H1 (cell line): ENCODE measurements at regions not wholly inside any gene's neighbourhood (a gene's known extent, or its start where the extent isn't known, plus 50 kb on each side); places are given as distances from the start of the nearest gene placed in this dataset.

Source experiments
- CTCF ChIA-PET: fragments of 300-600 bp; sonication (Branson Sonifier 250); formaldehyde crosslinking; loops from one replicate; lab custom pipeline; 2021; ENCODE audit not compliant: partially characterized antibody; lab: Charles Lee
- POLR2A ChIA-PET: fragments of 300-600 bp; sonication (Branson Sonifier 250); formaldehyde crosslinking; loops from one replicate; lab custom pipeline; 2021; ENCODE audit warnings: inconsistent platforms; ENCODE audit not compliant: partially characterized antibody; lab: Charles Lee
- DNase-seq, 2 experiments: peaks; one replicate each; pipeline versions ENCODE4 v3.0.0 to v3.0.0-alpha.2; 2010 to 2022; ENCODE audit warnings: low spot score in 2 of 2, low read depth in 1 of 2, mixed read lengths in 1 of 2
- FAIRE-seq: peaks from 2 replicates; lab custom pipeline; 2011; peaks lifted over from hg19 to GRCh38; lab: Jason Lieb, UNC
- H2AFZ ChIP-seq: 2 replicates; pipeline ENCODE4 v1.8.1; 2012; ENCODE audit warnings: low read length, inconsistent platforms
- H2AK5ac ChIP-seq: 2 replicates; pipeline ENCODE4 v1.6.1; 2013; ENCODE audit warnings: low read depth, low read length
- H2BK120ac ChIP-seq: replicated peaks from 2 replicates; pipeline ENCODE3; 2013; ENCODE audit warnings: low read depth, low read length, inconsistent platforms
- H2BK12ac ChIP-seq: 2 replicates; pipeline ENCODE4 v1.6.1; 2013; ENCODE audit warnings: low read depth, low read length
- H2BK15ac ChIP-seq: 2 replicates; pipeline ENCODE4 v1.6.1; 2013; ENCODE audit warnings: low read length
- H2BK20ac ChIP-seq: 2 replicates; pipeline ENCODE4 v1.6.1; 2013; ENCODE audit warnings: low read length
- H2BK5ac ChIP-seq: 2 replicates; pipeline ENCODE4 v1.6.1; 2013; ENCODE audit warnings: low read depth, low read length
- H3K14ac ChIP-seq: 2 replicates; pipeline ENCODE4 v1.6.1; 2013; ENCODE audit warnings: inconsistent platforms; ENCODE audit not compliant: insufficient read length
- H3K18ac ChIP-seq: 2 replicates; pipeline ENCODE4 v1.6.1; 2013; ENCODE audit warnings: low read length; ENCODE audit errors: extremely low read depth
- H3K23ac ChIP-seq: 2 replicates; pipeline ENCODE4 v1.6.1; 2013; ENCODE audit warnings: inconsistent platforms; ENCODE audit not compliant: insufficient read length
- H3K23me2 ChIP-seq: 2 replicates; pipeline ENCODE4 v1.6.1; 2013; ENCODE audit warnings: low read depth, low read length
- H3K27ac ChIP-seq: 2 replicates; pipeline ENCODE4 v1.6.1; 2011; ENCODE audit warnings: low read depth, low read length, inconsistent platforms
- H3K27me3 ChIP-seq, 4 experiments: replicated peaks in 1 of 4; 1 replicate in 1 of 4; 2 replicates in 3 of 4; pipeline versions ENCODE4 v1.6.1 to v1.8.1; 2011 to 2013; ENCODE audit warnings: low read length in 3 of 4, mild to moderate bottlenecking in 3 of 4, inconsistent platforms in 2 of 4, mixed read lengths in 2 of 4, moderate library complexity in 1 of 4; ENCODE audit not compliant: control insufficient read depth in 3 of 4, insufficient read depth in 3 of 4; ENCODE audit errors: extremely low read depth in 1 of 4
- H3K36me3 ChIP-seq, 4 experiments: 2 replicates each; pipeline versions ENCODE4 v1.6.1 to v1.8.1; 2011 to 2013; ENCODE audit warnings: mild to moderate bottlenecking in 4 of 4, low read length in 3 of 4, moderate library complexity in 2 of 4, control low read depth in 1 of 4, inconsistent platforms in 1 of 4; ENCODE audit not compliant: insufficient read depth in 4 of 4, control insufficient read depth in 2 of 4
- H3K4ac ChIP-seq: replicated peaks from 2 replicates; pipeline ENCODE3; 2013; ENCODE audit warnings: low read length, low read depth, mixed read lengths, inconsistent platforms; ENCODE audit not compliant: insufficient read length
- H3K4me1 ChIP-seq, 4 experiments: replicated peaks in 1 of 4; 1 replicate in 1 of 4; 2 replicates in 3 of 4; pipeline versions ENCODE4 v1.6.1 to v1.8.1; 2011 to 2013; ENCODE audit warnings: low read length in 3 of 4, inconsistent platforms in 2 of 4, mixed read lengths in 1 of 4; ENCODE audit not compliant: insufficient read depth in 4 of 4, control insufficient read depth in 3 of 4
- H3K4me2 ChIP-seq, 2 experiments: 2 replicates each; pipeline versions ENCODE4 v1.6.1 to v1.8.1; 2011 to 2013; ENCODE audit warnings: low read depth in 2 of 2, low read length in 2 of 2, control low read depth in 1 of 2, inconsistent platforms in 1 of 2, mild to moderate bottlenecking in 1 of 2; ENCODE audit not compliant: insufficient read depth in 1 of 2
- H3K4me3 ChIP-seq, 4 experiments: fragments of 200-600, 300-600 bp in 1 of 4; sonication (generic), shearing (Covaris generic), sonication (Bioruptor Twin) in 1 of 4; 2 replicates each; pipeline versions ENCODE4 v1.5.1 to v1.8.1; 2011 to 2016; ENCODE audit warnings: low read length in 4 of 4, low read depth in 3 of 4, control low read depth in 2 of 4, inconsistent platforms in 2 of 4, mild to moderate bottlenecking in 2 of 4, mixed read lengths in 1 of 4, moderate library complexity in 1 of 4; ENCODE audit not compliant: insufficient read depth in 2 of 4; ENCODE audit errors: extremely low read depth in 1 of 4
- H3K56ac ChIP-seq: replicated peaks from 2 replicates; pipeline ENCODE3; 2013; ENCODE audit warnings: low read depth, mild to moderate bottlenecking, mixed read lengths, low read length, inconsistent platforms; ENCODE audit not compliant: insufficient read length
- H3K79me1 ChIP-seq: 2 replicates; pipeline ENCODE4 v1.6.1; 2013; ENCODE audit warnings: low read depth, low read length, control low read depth
- H3K79me2 ChIP-seq, 2 experiments: 2 replicates each; pipeline versions ENCODE4 v1.6.1 to v1.8.1; 2012 to 2013; ENCODE audit warnings: low read length in 2 of 2, mild to moderate bottlenecking in 2 of 2, inconsistent platforms in 1 of 2; ENCODE audit not compliant: insufficient read depth in 2 of 2, control insufficient read depth in 1 of 2
- H3K9ac ChIP-seq, 4 experiments: replicated peaks in 1 of 4; 1 replicate in 1 of 4; 2 replicates in 3 of 4; pipeline versions ENCODE4 v1.6.1 to v1.8.1; 2011 to 2013; ENCODE audit warnings: low read depth in 3 of 4, low read length in 3 of 4, control low read depth in 2 of 4, mild to moderate bottlenecking in 2 of 4, moderate library complexity in 2 of 4, inconsistent platforms in 1 of 4; ENCODE audit errors: extremely low read depth in 1 of 4
- H3K9me3 ChIP-seq, 2 experiments: 2 replicates each; pipeline versions ENCODE4 v1.6.1 to v1.8.1; 2012 to 2013; ENCODE audit warnings: mild to moderate bottlenecking in 2 of 2, moderate library complexity in 2 of 2, control low read depth in 1 of 2, inconsistent platforms in 1 of 2, low read depth in 1 of 2, low read length in 1 of 2, mixed read lengths in 1 of 2; ENCODE audit not compliant: insufficient read depth in 2 of 2
- H4K20me1 ChIP-seq, 2 experiments: replicated peaks in 1 of 2; 2 replicates each; pipeline versions ENCODE3 to v1.8.1; 2011 to 2013; ENCODE audit warnings: inconsistent platforms in 2 of 2, low read length in 2 of 2, mild to moderate bottlenecking in 1 of 2; ENCODE audit not compliant: insufficient read depth in 2 of 2, control insufficient read depth in 1 of 2
- H4K5ac ChIP-seq: 2 replicates; pipeline ENCODE4 v1.6.1; 2013; ENCODE audit warnings: low read length, low read depth, mixed read lengths, inconsistent platforms; ENCODE audit not compliant: insufficient read length
- H4K8ac ChIP-seq: 2 replicates; pipeline ENCODE4 v1.8.0; 2013; ENCODE audit warnings: mild to moderate bottlenecking, moderate library complexity, low read length, inconsistent platforms; ENCODE audit not compliant: insufficient read depth; ENCODE audit errors: extremely low read depth
- H4K91ac ChIP-seq: replicated peaks from 2 replicates; pipeline ENCODE3; 2013; ENCODE audit warnings: low read length, mixed read lengths, inconsistent platforms; ENCODE audit not compliant: insufficient read length
- BCL11A ChIP-seq, 2 experiments: IDR thresholded peaks; one replicate each; pipeline ENCODE4 v1.6.1; 2011; ENCODE audit warnings: low read depth in 2 of 2, low read length in 2 of 2, mild to moderate bottlenecking in 2 of 2
- CHD1 ChIP-seq: IDR thresholded peaks from 2 replicates; pipeline ENCODE4 v1.6.1; 2012; ENCODE audit warnings: low read depth, low read length, improper control_type of control experiment
- EGR1 ChIP-seq: IDR thresholded peaks from 2 replicates; pipeline ENCODE4 v1.6.1; 2011; ENCODE audit warnings: low read depth, low read length, borderline replicate concordance
- GABPA ChIP-seq: IDR thresholded peaks from 2 replicates; pipeline ENCODE4 v1.6.1; 2011; ENCODE audit warnings: mild to moderate bottlenecking, low read length, moderate library complexity, borderline replicate concordance; ENCODE audit not compliant: insufficient read depth
- GTF2F1 ChIP-seq: IDR thresholded peaks from 2 replicates; pipeline ENCODE4 v1.6.1; 2012; ENCODE audit warnings: low read depth, low read length, improper control_type of control experiment, borderline replicate concordance
- KDM5A ChIP-seq: fragments of 200-600 bp; IDR thresholded peaks from 2 replicates; pipeline ENCODE4 v1.7.1; 2012; ENCODE audit warnings: mild to moderate bottlenecking, low read length, inconsistent platforms, mixed read lengths
- NRF1 ChIP-seq: IDR thresholded peaks from 2 replicates; pipeline ENCODE4 v1.6.1; 2011; ENCODE audit warnings: mild to moderate bottlenecking, low read depth, low read length, improper control_type of control experiment
- POU5F1 ChIP-seq: IDR thresholded peaks from 2 replicates; pipeline ENCODE4 v1.6.1; 2011; ENCODE audit warnings: low read depth, mild to moderate bottlenecking, low read length, moderate library complexity
- RFX5 ChIP-seq: IDR thresholded peaks from 2 replicates; pipeline ENCODE4 v1.6.1; 2011; ENCODE audit warnings: low read depth, low read length, improper control_type of control experiment, borderline replicate concordance
- SP1 ChIP-seq: IDR thresholded peaks from 2 replicates; pipeline ENCODE4 v1.6.1; 2011; ENCODE audit warnings: low read depth, low read length
- SUZ12 ChIP-seq: fragments of 200-600 bp; sonication (generic); IDR thresholded peaks from 2 replicates; pipeline ENCODE4 v1.6.1; 2012; ENCODE audit warnings: mild to moderate bottlenecking, inconsistent platforms, low read length, moderate library complexity, mixed read lengths
- TAF7 ChIP-seq: optimal IDR thresholded peaks from 2 replicates; pipeline ENCODE3; 2011; ENCODE audit warnings: low read depth, mild to moderate bottlenecking, inconsistent platforms, low read length, moderate library complexity, borderline replicate concordance
- TBP ChIP-seq: IDR thresholded peaks from 2 replicates; pipeline ENCODE4 v1.6.1; 2011; ENCODE audit warnings: low read depth, low read length, improper control_type of control experiment
- ZNF274 ChIP-seq: IDR thresholded peaks from 2 replicates; pipeline ENCODE4 v1.7.0; 2012; ENCODE audit warnings: low read length, borderline replicate concordance; ENCODE audit errors: extremely low read depth
- WGBS, 2 experiments: shearing (Covaris generic) in 1 of 2; methylation state at CpG; one replicate each; pipeline versions ENCODE4 v1.1.6 to v1.1.7; 2013 to 2015; ENCODE audit warnings: low lambda C conversion rate in 2 of 2, mixed read lengths in 2 of 2, inconsistent platforms in 1 of 2, low coverage in 1 of 2, missing lambda C conversion rate in 1 of 2; ENCODE audit not compliant: insufficient replicate concordance in 2 of 2, insufficient coverage in 1 of 2, insufficient read length in 1 of 2; ENCODE audit errors: extremely low coverage in 1 of 2, missing lambda C conversion rate in 1 of 2; 5-methylcytosine and 5-hydroxymethylcytosine counted together
- TF ChIP-seq, protein P1 (sequence below): IDR thresholded peaks from 2 replicates; pipeline ENCODE4 v1.6.1; 2012; ENCODE audit warnings: inconsistent platforms

DNA sequence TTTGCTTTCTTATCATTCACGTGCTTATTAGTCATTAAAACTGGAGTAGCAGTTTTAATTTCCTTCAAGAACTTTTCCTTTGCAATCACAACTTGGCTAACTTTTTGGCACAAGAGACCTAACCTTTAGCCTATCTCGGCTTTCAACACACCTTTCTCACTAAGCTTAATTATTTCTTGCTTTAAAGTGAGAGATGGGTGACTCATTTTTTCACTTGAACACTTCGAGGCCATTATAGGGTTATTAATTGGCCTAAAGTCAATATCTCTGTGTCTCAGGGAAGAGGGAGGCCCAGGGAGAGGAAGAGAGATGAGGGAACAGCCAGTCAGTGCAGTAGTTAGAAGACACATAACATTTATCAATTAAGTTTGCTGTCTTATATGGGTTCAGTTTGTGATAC, 289.8 kb downstream of the RBM43 start:
- H2BK120ac ChIP-seq = no peak overlapping the region
- H3K27ac ChIP-seq = no peak overlapping the region
- no peaks in the 10 kb centered on the region for H3K23me2 ChIP-seq
- no peak overlapping the region for H3K4ac ChIP-seq
- H3K14ac ChIP-seq = no peak overlapping the region
- no peak for FAIRE-seq
- no peaks in the 10 kb centered on the region for H4K20me1 ChIP-seq
- no peaks in the 10 kb centered on the region for H3K9me3 ChIP-seq
- H3K79me1 ChIP-seq = no peaks in the 10 kb centered on the region
- H4K5ac ChIP-seq = no peak overlapping the region
- no peak for DNase-seq
- no peak overlapping the region for H3K18ac ChIP-seq
- H4K8ac ChIP-seq = no peak overlapping the region
- ChIA-PET POLR2A (no interaction called here), CTCF (interaction anchor here (1.3 kb wide), 1 partner anchor 267 kb away, joined by 4 read pairs; no protein-coding TSS in a partner anchor)
- H3K56ac ChIP-seq = no peak overlapping the region
- no peak overlapping the region for H2BK5ac ChIP-seq
- H3K4me1 ChIP-seq = no peaks in the 10 kb centered on the region; a peak in 1 of 7 replicates
- no peak overlapping the region for H2BK12ac ChIP-seq
- H2BK15ac ChIP-seq = no peak overlapping the region
- no peak overlapping the region for H3K4me2 ChIP-seq
- no peak overlapping the region for H2BK20ac ChIP-seq
- no peak overlapping the region for H2AK5ac ChIP-seq
- 92% methylated on average over 3 of the region's 3 CpGs; no CpG with 5 or more reads in 1 of the 2 experiments for WGBS, 2 experiments
- H3K4me3 ChIP-seq = no peak overlapping the region
- H3K9ac ChIP-seq = no peak overlapping the region
- H3K23ac ChIP-seq = no peak overlapping the region
- H4K91ac ChIP-seq = no peak overlapping the region
- no peaks in the 10 kb centered on the region for H3K79me2 ChIP-seq
- no peaks in the 10 kb centered on the region for H3K27me3 ChIP-seq
- no peaks in the 10 kb centered on the region for H3K36me3 ChIP-seq
- no peak overlapping the region for H2AFZ ChIP-seq
- TF ChIP-seq POU5F1 (no peak), NRF1 (no peak), SUZ12 (no peak), TBP (no peak), ZNF274 (no peak), SP1 (no peak), EGR1 (no peak), GABPA (no peak), CHD1 (no peak), BCL11A (IDR thresholded peaks at IDR 0.05; ENCODE audit: low read depth in 2 of 2, low read length in 2 of 2) (no peak), KDM5A (no peak), RFX5 (no peak), GTF2F1 (no peak), TAF7 (no peak)
- TF ChIP-seq, protein P1, sequence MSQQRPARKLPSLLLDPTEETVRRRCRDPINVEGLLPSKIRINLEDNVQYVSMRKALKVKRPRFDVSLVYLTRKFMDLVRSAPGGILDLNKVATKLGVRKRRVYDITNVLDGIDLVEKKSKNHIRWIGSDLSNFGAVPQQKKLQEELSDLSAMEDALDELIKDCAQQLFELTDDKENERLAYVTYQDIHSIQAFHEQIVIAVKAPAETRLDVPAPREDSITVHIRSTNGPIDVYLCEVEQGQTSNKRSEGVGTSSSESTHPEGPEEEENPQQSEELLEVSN = no peak
